Inferior parietal cortex (tissue), 1 donor: ENCODE measurements at regions not wholly inside any gene's neighbourhood (a gene's known extent, or its start where the extent isn't known, plus 50 kb on each side); places are given as distances from the start of the nearest gene placed in this dataset.

Experiments
- DNase-seq: peaks from one replicate; pipeline ENCODE4 v3.0.0-alpha.2; 2016; ENCODE audit errors: extremely low spot score

DNA sequence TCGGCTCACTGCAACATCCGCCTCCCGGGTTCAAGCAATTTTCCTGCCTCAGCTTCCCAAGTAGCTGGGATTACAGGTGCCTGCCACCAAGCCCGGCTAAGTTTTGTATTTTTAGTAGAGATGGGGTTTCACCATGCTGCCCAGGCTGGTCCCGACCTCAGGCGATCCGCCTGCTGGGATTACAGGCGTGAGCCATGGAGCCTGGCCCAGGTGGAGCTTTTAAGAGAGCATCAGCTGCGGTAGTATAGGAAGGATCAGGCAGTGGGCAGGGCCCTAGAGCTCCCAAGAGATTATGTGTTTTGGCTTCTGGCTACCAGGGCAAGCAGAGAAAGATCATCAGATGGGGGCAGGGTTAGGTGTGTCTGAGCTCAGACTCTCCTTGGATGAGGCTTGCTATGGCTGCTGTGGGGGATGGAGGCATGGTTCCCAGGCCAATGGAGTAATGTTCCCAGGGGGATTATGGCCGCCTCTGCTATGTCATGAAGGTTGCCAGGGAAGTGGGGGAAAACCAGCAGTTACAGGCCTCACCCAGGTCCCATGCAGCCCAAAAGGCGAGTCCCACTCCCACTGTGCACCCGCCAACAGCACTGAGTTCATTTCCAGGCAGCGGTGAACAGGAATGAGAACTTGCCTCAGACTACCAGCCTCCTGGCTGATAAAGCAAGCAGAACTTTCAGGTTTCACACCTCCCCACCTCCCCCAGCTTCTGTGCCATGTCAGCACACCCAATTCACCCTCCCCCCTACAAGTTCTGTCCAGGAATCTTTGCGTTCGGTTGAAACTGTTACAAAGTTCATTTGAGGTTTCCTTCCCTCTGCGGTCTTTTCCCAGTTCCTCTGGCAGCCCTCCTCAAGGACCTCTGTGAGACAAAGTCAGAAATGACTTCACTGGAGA, 507.6 kb downstream of the SPATA31D1 start:
- no peak for DNase-seq

DNA sequence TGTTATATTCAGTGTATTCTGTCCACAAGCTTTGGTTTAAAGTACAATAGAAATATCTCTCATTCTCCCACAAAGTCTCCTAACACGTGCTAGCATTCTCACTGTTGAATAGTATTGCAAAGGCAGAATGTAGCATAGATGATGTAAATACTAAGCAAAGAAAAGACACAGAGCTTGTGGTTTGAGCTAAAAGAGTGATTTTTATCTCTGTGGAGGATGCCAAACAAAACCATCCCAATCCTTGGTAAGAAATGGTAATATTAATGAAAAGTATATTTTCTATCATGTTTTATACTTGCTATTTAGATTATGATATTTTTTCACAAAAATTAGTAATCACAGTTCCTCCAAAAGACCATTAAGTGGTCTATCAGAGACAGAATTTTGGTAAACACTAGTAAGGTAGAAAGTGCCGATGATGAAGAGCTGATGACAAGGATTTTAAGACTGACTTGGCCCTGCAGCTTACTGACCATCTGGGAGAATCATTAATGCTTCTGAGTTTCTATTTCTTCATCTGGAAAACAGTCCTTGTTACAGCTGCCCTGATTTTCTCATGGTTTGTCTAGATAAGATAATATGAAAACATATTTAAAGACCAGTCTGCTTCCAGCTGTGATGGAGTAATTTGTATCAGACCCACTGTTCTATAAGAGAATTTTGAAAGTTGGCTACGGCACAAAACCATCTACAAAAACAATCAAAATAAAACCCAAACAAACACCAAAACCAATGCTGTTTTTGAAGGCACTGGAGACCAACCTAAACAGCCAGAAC, 510.2 kb downstream of the SPATA31D1 start:
- DNase-seq, result no peak

DNA sequence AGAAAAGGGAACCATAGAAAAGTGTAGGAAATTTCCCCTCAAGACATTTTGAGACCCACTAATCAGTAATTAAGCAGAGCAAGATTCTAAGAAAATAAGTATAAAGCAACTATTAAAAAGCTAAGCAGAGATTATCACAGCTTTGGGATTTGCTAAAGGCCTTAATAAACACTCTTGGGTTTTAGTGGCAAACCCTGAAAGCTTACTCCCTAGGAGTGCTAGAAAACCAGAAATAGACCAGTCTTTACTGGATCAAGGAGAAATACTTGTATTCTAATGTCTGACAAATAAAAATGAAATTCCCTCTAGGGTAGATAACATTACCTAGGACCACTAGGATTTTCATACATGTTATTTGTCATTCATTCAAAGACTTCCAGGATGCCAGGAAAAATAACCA, 510.8 kb downstream of the SPATA31D1 start:
- no peak for DNase-seq

DNA sequence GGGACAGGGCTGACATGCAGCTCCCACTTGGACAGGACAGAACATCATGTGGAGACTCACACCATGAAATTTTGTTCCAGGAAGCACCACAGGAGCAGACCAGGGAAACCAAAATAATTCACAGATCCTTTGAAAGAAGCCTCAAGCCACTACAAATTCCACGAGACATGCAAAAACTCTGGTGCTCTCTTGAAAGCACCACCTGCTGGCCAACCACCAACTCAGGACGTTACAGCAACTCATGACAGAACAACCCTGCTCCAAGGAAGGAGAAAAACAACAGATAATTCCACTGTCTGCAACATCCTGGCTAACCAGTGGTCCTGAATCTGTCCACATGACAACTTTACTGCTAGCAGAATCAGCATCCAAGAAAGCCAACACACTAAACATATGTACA, 516.0 kb downstream of the SPATA31D1 start:
- no peak for DNase-seq

DNA sequence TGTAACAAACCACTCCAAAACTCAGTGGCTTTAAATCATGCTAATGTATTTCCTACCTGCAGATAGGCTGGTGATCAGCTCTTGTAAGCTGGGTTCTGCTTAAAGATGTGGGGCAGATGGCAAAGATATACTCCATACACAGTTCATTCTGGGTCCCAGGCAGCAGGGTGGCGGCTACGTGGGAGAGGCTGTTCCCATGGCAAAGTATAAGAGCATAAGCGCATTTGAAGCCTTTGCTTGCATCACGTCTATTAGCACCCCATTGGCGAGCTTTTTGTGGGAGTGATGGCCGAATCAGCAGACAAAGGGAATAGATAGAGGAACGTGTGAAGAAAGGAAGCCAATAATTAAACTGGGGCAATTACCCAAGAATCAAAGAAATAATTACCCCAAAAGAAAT, 523.1 kb downstream of the SPATA31D1 start:
- DNase-seq, result no peak

DNA sequence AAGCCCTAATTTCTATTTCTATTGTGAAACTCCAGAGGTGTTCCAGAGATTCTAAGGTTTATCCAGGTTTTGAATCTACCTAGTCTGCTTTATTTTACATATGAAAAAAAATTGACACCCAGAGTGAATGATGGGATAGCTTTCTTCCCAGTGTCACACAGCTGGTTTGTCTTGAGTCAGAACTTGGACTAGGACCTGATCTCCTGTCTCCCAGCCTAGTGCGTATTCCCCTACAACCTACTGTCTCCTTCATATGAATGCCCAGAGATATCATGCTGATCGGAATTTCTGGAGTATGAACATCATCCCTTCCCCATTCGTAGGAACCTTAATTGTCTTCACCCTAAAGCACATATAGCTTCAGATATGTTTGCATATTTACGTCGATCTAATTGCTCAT, 524.2 kb downstream of the SPATA31D1 start:
- DNase-seq, result no peak

DNA sequence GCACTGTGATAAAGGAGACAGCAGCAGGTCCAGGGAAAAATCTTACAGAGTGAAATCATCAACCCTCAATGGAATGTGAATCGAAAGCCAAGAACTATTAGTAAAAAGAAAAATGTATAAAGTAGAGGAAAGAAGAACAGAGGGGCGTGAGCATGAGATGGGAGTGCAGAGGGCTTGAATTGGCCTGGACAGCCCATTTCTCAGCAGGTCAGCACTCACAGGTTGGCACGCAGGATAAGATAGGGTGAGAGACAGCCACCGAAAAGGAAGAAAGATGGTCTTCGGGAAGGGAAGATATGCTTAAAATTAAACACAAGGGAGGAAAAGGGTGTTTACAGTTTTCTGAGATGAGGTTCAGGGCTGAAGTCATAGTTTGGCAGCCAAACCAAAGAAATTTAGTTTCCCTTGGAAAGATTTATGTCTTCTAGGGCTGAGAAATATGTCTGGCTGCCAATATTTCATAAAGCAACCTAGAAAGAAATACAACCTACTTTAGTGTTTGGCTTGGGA, 524.7 kb downstream of the SPATA31D1 start:
- DNase-seq, result no peak

DNA sequence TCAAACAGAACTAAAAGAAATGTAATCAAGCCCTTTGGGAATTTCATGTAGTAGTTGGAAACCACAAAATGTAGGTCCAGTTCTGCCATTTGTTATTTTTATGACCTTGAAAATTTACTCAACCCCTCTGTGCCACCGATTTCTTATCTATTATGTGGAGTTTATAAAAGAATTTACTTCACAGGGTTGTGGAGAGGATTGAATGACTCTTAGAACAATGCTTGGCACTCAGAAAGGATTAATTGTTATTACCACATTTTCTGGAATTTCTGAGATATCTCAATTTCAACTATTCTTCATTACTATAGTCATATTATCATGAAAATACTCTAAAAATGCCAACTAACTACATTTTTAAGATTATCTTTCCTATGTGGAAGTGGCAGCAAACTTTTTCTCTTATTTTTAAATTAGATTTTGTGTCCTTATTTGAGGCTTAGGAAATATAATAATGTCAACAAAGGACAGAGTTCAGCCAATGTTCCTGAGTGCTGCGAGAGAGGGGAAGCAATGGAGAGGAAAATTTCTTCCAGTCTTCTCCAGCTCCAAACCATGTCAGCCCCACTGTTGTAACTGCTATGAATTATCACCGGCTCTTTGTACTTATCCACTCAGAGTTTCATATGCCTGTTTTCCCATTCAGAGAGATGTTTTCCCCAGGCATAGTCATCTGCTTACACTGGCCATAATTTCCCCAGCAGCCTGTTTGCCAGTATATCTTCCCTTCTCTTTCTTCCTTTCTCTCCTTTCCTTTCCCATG, 525.6 kb downstream of the SPATA31D1 start:
- no peak for DNase-seq

DNA sequence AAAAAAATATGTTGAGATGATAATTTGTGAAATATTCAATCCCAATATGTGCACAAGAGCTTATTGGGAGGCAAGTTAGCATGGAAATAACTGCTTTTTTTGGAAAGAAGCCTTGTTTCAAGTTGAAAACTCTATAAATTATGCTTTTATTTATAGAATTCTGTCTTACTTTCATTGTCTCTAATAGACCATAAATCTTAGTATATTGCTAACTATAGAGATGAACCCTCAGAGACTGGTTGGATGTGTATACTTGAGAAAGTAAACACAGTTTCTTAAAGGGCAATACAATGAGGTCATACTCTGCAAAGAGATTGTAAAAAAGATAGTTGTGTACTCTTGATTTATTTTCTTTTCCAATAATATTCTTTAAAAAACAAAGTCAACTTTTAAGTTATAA, 530.3 kb downstream of the SPATA31D1 start:
- no peak for DNase-seq

DNA sequence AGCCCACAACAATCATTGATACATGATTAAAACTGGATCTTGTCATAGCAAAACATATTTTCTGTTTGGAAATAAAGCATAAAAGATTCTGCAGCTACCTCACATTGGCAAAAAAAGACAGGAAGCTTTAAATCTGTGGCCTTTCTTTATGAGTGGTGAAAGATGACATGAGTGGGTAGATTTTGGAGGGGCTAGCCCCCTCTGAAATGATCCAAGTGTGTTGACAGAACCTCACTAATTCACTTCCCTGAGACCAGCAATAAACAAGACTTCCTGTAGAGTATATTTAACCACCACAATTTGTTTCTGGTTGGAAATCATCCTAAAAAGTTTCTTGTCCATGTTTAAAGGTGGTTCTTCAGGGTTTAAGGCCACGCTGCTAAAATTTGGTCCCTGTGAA, 530.8 kb downstream of the SPATA31D1 start:
- DNase-seq, result no peak

DNA sequence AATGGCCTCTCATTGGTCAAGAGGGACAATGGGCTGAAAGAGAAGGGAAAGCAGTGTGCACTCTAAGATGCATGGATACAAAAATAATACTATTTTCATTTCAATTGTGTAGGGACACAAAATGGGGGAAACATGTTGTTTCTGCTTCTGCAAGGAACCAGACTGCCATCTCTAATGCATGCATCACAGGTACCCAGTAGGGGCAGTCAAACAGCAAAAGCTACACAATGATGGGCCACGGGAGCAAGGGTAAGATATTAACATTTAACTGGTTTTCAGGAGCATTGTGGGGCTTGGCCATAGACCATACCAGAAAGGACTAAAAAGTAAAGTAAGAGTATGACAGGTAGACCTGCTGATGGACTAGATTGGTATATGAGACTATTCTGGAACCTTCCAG, 535.8 kb downstream of the SPATA31D1 start:
- no peak for DNase-seq

DNA sequence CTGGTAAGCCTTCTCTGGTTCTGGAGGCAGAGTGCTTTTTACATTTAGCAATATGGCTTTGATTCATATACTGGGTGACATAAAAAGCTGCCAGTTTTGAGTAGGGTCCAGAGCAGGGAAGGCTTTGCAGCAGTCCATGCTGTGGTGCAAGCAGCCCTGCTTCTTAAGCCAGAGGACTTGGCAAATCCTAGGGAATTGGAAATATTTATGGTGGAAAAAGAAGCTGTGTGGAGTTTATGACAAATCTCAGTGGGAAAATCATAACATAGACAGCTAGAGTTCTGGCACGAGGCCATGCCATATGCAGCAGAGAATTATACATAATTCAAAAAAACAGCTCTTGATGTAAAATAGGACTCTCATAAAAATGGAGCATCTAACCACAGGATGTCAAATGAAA, 536.4 kb downstream of the RASEF start:
- DNase-seq, result peak; percentile 30

DNA sequence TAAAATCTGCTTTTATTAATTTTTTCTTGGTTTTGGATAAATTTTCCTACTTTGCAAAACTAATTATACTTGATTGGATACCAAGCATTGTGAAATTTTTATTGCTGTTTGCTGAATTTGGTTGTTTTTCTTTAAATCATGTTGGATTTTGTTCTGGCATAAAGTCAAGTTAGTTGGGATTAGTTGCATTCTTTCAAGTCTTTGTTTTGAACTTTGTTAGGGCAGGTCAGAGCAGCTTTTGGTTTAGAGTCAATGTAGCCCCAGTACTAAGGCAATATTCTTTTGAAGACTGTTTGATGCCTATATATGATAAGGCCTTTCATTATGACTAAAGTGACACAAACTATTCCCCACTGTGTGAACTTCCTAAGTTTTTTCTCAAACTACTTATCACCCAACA, 531.1 kb downstream of the RASEF start:
- DNase-seq, result no peak

DNA sequence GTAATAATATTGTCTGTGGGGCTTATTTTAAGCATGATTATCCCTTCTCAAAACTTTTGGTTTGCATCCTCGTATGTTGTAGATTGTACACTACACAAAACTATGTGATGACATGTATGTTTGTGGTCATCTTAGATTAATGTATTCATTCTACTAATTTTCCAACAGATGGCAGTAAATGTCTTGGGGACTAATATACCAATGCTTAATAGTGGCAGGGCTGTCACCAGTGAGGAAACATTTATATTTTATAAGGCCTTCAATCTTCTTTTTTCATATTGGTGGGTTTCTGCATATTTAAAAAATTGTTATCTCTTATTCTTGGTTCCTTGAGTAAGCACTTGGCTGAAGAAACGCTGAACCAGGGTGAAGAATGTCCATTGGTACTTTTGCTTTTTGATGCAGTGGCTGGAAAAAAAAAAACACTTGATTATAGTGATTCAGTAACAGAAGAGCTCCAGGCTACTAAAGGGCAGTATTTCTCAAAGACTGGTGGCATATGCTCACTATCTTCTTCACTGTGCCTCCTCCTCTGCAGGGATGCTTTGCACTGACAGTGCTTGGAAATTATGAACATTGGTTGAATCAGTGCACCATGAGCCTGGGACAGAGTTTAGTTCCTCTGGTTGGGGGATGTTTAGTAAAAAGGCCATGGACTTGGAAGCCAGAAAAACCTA, 530.3 kb downstream of the RASEF start:
- DNase-seq, result peak; percentile 9

DNA sequence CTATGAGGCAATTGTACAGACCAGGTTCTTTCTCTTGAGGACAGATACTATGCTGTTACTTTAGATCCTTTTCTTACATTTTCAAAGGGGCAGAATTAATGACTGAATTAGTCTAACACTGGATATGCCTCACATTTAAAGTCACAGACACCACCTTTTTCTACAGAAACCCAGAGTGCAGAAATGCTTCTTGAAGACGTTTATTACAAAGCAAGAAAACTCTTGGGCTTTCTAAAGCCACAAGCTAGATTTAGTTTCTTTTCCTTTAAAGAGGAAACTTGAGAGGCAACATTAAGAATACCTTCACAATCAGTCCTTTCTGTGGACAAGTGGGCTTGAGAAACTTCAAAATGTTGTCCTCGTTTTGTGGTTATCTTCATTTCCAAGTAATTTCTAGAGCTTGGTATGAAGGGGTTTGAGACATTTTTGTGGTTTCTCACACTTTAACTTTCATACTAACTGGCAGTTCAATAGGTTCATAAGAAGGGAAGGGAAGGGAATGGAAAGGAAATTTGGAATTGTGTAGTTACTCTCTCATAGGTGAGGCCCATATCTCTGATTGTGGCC, 527.4 kb downstream of the RASEF start:
- no peak for DNase-seq

DNA sequence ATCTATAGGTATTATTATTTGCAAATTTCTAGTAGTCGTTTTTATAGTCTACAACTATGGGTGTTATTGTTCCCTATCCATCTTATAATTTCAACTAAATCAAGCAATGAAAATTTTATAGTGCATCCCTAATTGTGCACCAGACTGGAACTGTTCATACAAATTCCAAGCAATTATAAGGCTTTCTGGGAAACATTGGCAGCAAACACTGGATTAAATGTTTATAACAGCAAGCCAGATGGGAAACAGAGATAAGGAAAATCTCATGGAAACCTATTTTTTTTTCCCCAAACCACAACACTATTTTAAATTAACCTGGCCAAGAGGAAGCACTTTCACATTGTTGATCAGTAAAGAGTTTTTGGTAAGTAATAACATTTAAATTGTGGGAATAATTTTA, 524.3 kb downstream of the RASEF start:
- no peak for DNase-seq

DNA sequence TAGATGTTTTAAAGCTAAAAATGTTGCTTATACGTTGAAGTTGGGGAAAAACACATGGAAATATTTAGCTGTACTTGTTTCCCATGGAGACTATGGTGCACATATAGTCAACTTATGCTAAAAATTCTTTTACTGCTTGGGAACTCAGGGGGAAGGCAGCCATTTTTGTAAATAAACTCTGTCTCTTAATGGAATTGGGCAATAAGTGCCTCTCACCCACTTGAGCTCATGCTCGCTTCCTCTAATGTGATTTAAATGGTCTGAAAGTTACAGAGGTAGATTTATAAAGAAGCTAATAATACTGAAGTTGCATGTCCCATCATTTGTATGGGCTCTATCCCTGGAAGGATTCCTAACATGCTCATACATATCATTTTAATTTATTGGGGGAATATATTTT, 523.8 kb downstream of the RASEF start:
- DNase-seq, result no peak

DNA sequence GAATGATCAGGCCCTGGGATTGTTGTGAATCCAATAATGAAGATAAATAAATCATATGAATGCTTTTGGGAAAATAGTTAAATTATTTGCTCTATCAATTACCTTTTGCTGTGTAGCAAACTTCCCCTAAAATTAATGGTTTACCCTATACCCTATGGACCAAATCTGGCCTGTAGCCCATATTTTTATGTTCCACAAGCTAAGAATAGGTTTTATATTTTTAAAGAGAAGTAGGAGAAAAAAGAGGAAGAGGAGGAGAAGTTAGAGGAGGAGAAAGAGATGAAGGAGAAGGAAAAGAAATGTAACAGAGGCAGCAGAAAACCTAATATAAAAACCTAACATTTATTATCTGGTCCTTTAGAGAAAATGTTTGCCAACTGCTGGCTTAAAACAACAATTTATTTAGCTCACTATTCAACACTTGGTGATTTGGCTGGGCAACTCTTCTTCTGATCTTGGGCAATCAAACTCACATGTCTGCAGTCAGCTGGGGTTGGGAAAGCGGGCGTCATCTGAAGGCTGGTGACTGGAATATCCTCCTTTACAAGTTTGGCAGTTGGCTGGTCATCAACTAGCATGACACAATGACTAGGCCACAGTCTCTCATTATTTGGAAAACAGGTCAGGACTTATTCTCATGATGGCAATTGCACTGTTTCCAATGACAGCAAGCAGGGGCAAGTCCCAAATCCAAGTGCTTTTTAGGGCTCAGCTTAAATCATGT, 522.9 kb downstream of the RASEF start:
- no peak for DNase-seq

DNA sequence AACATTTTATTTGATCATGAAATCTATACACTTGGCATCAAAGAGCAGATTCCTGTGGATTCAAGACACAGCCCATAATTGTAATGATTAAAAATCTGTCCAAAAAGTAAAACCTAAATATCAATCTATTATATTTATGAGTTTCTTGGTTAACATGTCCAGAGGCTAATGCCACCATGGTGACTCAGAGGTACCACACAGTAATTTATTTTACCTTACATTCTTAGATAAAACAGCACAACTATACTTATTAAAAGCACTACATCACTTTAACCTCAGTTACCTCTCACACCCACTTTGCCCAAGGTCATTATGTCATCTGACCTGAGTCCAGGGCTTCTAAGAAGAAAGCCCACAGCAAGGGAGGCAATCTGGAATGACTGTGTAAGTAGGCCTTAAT, 519.2 kb downstream of the RASEF start:
- DNase-seq, result no peak

DNA sequence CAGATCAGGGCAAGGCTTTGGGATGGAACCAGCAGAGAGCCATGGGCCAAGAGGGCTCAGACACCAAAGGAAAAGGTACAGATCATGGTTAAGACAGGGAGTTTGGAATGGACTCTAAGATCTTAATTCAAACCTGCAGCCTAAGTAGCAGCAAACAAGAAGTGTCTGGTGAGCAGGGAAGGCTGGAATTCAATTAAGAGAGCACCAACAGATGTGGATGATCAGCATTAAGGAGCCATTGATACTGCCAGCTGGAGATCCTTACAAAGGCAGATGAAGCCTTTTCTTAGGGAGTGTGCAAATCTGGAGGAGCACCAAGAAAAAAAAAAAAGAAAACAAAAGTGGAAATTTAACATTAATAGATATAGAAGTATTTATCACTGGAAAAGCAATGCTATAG, 516.8 kb downstream of the RASEF start:
- no peak for DNase-seq

DNA sequence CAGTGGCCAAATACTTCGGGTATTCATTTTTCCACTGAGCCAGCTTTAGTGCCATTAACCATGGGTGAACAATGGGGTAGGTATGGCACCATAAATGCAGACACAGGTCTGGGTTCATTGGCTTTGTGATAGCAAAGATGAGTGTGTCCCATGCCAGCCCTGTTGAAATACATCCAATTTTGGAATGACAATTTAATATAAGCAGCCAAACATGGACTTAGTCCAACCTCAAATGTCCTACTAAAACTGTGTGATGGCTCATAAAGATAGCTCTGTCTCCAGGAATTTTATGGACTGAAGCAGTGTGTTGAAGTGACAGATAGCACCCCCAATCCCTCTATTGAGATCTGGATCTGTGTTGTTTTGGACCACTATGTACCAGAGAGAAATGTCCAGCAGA, 514.9 kb downstream of the RASEF start:
- DNase-seq, result no peak
